HEK293 (cell line): ENCODE measurements at regions not wholly inside any gene's neighbourhood (a gene's known extent, or its start where the extent isn't known, plus 50 kb on each side); places are given as distances from the start of the nearest gene placed in this dataset.

Experiments
- BCL11A ChIP-seq: fragments of 450-650 bp; formaldehyde crosslinking; IDR thresholded peaks from 2 replicates; pipeline ENCODE4 v1.5.1; 2016; ENCODE audit warnings: low read depth, missing biosample characterization, missing genetic modification characterization
- GLI2 ChIP-seq: fragments of 450-650 bp; formaldehyde crosslinking; IDR thresholded peaks from 2 replicates; pipeline ENCODE4; 2017; ENCODE audit warnings: missing biosample characterization, missing genetic modification characterization, low read depth, borderline replicate concordance
- GLIS1 ChIP-seq: fragments of 450-650 bp; formaldehyde crosslinking; IDR thresholded peaks from 2 replicates; pipeline ENCODE4 v1.5.1; 2016; ENCODE audit warnings: missing biosample characterization, missing genetic modification characterization
- KLF16 ChIP-seq: fragments of 450-650 bp; formaldehyde crosslinking; IDR thresholded peaks from 2 replicates; pipeline ENCODE4 v1.5.1; 2017; ENCODE audit warnings: missing biosample characterization, missing genetic modification characterization
- KLF8 ChIP-seq: fragments of 450-650 bp; formaldehyde crosslinking; IDR thresholded peaks from 2 replicates; pipeline ENCODE4 v1.5.1; 2016; ENCODE audit warnings: missing biosample characterization, missing genetic modification characterization
- SALL2 ChIP-seq: fragments of 450-650 bp; formaldehyde crosslinking; IDR thresholded peaks from 2 replicates; pipeline ENCODE4 v1.5.0; 2017; ENCODE audit warnings: missing biosample characterization, mild to moderate bottlenecking, missing genetic modification characterization, borderline replicate concordance
- SP2 ChIP-seq: fragments of 450-650 bp; formaldehyde crosslinking; IDR thresholded peaks from 2 replicates; pipeline ENCODE4 v1.5.1; 2016; ENCODE audit warnings: missing biosample characterization, missing genetic modification characterization
- SP3 ChIP-seq: fragments of 450-650 bp; formaldehyde crosslinking; IDR thresholded peaks from 2 replicates; pipeline ENCODE4 v1.5.1; 2016; ENCODE audit warnings: missing biosample characterization, missing genetic modification characterization
- WT1 ChIP-seq: fragments of 450-650 bp; formaldehyde crosslinking; IDR thresholded peaks from 2 replicates; pipeline ENCODE4 v1.5.1; 2016; ENCODE audit warnings: missing biosample characterization, missing genetic modification characterization
- ZBTB48 ChIP-seq: fragments of 450-650 bp; formaldehyde crosslinking; IDR thresholded peaks from 2 replicates; pipeline ENCODE4 v1.5.1; 2016; ENCODE audit warnings: missing biosample characterization, missing genetic modification characterization
- ZBTB8A ChIP-seq: fragments of 450-650 bp; formaldehyde crosslinking; IDR thresholded peaks from 2 replicates; pipeline ENCODE4 v1.5.1; 2016; ENCODE audit warnings: missing biosample characterization, missing genetic modification characterization
- ZFP37 ChIP-seq: fragments of 450-650 bp; formaldehyde crosslinking; IDR thresholded peaks from 2 replicates; pipeline ENCODE4 v1.5.1; 2016; ENCODE audit warnings: missing biosample characterization, missing genetic modification characterization
- ZNF169 ChIP-seq: fragments of 450-650 bp; formaldehyde crosslinking; IDR thresholded peaks from 2 replicates; pipeline ENCODE4 v1.5.1; 2016; ENCODE audit warnings: missing biosample characterization, missing genetic modification characterization
- ZNF175 ChIP-seq: fragments of 450-650 bp; formaldehyde crosslinking; IDR thresholded peaks from 2 replicates; pipeline ENCODE4 v1.5.1; 2016; ENCODE audit warnings: missing biosample characterization, missing genetic modification characterization
- ZNF274 ChIP-seq, 2 experiments: fragments of 200-500 bp in 1 of 2; fragments of 450-650 bp in 1 of 2; sonication (Bioruptor generic) in 1 of 2; formaldehyde crosslinking in 1 of 2; IDR thresholded peaks; 2 replicates each; pipeline versions ENCODE4 v1.5.1 to v1.6.1; 2014 to 2016; ENCODE audit warnings: borderline replicate concordance in 1 of 2, inconsistent platforms in 1 of 2, low read length in 1 of 2, missing biosample characterization in 1 of 2, missing genetic modification characterization in 1 of 2
- ZNF302 ChIP-seq: fragments of 450-650 bp; formaldehyde crosslinking; IDR thresholded peaks from 2 replicates; pipeline ENCODE4 v1.5.1; 2016; ENCODE audit warnings: missing biosample characterization, missing genetic modification characterization, low read depth
- ZNF366 ChIP-seq: fragments of 450-650 bp; formaldehyde crosslinking; conservative IDR thresholded peaks from 2 replicates; pipeline ENCODE4 v1.5.1; 2016; ENCODE audit warnings: missing biosample characterization, missing genetic modification characterization
- ZNF37A ChIP-seq: fragments of 450-650 bp; IDR thresholded peaks from 2 replicates; pipeline ENCODE4 v1.5.1; 2018; ENCODE audit warnings: missing biosample characterization, missing genetic modification characterization
- ZNF433 ChIP-seq: fragments of 450-650 bp; formaldehyde crosslinking; IDR thresholded peaks from 2 replicates; pipeline ENCODE4 v1.5.1; 2016; ENCODE audit warnings: missing biosample characterization, missing genetic modification characterization, low read depth
- ZNF48 ChIP-seq: fragments of 450-650 bp; formaldehyde crosslinking; IDR thresholded peaks from 2 replicates; pipeline ENCODE4 v1.5.1; 2016; ENCODE audit warnings: missing biosample characterization, missing genetic modification characterization
- ZNF629 ChIP-seq: fragments of 450-650 bp; formaldehyde crosslinking; IDR thresholded peaks from 2 replicates; pipeline ENCODE4 v1.5.1; 2017; ENCODE audit warnings: missing biosample characterization, missing genetic modification characterization
- ZNF660 ChIP-seq: fragments of 450-650 bp; IDR thresholded peaks from 2 replicates; pipeline ENCODE4 v1.5.1; 2018; ENCODE audit warnings: missing biosample characterization, mild to moderate bottlenecking, missing genetic modification characterization
- TF ChIP-seq, protein P1 (sequence below): fragments of 450-650 bp; formaldehyde crosslinking; IDR thresholded peaks from 2 replicates; pipeline ENCODE4 v1.5.1; 2016; ENCODE audit warnings: missing biosample characterization, missing genetic modification characterization
- TF ChIP-seq, protein P2 (sequence below): fragments of 450-650 bp; formaldehyde crosslinking; IDR thresholded peaks from 2 replicates; pipeline ENCODE4 v1.5.1; 2016; ENCODE audit warnings: missing biosample characterization, missing genetic modification characterization
- TF ChIP-seq, protein P3 (sequence below): fragments of 450-650 bp; formaldehyde crosslinking; IDR thresholded peaks from 2 replicates; pipeline ENCODE4 v1.5.1; 2016; ENCODE audit warnings: missing biosample characterization, missing genetic modification characterization
- TF ChIP-seq, protein P4 (sequence below): fragments of 450-650 bp; formaldehyde crosslinking; IDR thresholded peaks from 2 replicates; pipeline ENCODE4 v1.5.1; 2017; ENCODE audit warnings: missing biosample characterization, mild to moderate bottlenecking, missing genetic modification characterization, moderate library complexity
- TF ChIP-seq, protein P5 (sequence below): fragments of 450-650 bp; formaldehyde crosslinking; IDR thresholded peaks from 2 replicates; pipeline ENCODE4 v1.5.1; 2016; ENCODE audit warnings: missing biosample characterization, missing genetic modification characterization
- TF ChIP-seq, protein P6 (sequence below): fragments of 450-650 bp; formaldehyde crosslinking; IDR thresholded peaks from 2 replicates; pipeline ENCODE4 v1.5.1; 2016; ENCODE audit warnings: missing biosample characterization, missing genetic modification characterization
- TF ChIP-seq, protein P7 (sequence below): fragments of 450-650 bp; formaldehyde crosslinking; IDR thresholded peaks from 2 replicates; pipeline ENCODE4 v1.5.1; 2016; ENCODE audit warnings: missing biosample characterization, missing genetic modification characterization

DNA sequence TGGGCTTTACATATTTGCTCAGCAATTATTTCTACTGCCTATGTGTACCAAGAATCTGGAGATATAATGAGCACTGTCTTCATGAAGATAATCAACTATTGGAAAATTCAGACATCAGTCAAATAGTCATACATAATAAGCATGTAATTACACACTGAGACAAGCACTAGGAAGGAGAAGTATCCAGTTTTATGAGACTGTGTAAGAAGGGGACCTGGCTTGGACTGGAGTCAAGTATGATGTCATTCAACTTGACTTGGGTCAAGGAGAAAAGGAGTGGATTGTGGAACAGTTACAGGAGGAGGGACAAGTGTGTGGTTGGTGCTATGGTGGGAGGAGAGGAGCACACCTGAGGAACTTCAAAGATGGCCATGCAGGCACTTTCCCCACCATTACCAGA, 419.8 kb upstream of the TRIB2 start (continued):
- TF ChIP-seq ZBTB8A = no peak
- TF ChIP-seq ZNF660 (tag by site-specific recombination) = peak; percentile 94
- TF ChIP-seq, protein P1, sequence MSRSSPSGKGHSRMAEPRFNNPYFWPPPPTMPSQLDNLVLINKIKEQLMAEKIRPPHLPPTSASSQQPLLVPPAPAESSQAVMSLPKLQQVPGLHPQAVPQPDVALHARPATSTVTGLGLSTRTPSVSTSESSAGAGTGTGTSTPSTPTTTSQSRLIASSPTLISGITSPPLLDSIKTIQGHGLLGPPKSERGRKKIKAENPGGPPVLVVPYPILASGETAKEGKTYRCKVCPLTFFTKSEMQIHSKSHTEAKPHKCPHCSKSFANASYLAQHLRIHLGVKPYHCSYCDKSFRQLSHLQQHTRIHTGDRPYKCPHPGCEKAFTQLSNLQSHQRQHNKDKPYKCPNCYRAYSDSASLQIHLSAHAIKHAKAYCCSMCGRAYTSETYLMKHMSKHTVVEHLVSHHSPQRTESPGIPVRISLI (tag by site-specific recombination) = peak; percentile 54; the same call in 1 of the 2 replicates
- TF ChIP-seq SALL2 = no peak
- TF ChIP-seq, protein P2, sequence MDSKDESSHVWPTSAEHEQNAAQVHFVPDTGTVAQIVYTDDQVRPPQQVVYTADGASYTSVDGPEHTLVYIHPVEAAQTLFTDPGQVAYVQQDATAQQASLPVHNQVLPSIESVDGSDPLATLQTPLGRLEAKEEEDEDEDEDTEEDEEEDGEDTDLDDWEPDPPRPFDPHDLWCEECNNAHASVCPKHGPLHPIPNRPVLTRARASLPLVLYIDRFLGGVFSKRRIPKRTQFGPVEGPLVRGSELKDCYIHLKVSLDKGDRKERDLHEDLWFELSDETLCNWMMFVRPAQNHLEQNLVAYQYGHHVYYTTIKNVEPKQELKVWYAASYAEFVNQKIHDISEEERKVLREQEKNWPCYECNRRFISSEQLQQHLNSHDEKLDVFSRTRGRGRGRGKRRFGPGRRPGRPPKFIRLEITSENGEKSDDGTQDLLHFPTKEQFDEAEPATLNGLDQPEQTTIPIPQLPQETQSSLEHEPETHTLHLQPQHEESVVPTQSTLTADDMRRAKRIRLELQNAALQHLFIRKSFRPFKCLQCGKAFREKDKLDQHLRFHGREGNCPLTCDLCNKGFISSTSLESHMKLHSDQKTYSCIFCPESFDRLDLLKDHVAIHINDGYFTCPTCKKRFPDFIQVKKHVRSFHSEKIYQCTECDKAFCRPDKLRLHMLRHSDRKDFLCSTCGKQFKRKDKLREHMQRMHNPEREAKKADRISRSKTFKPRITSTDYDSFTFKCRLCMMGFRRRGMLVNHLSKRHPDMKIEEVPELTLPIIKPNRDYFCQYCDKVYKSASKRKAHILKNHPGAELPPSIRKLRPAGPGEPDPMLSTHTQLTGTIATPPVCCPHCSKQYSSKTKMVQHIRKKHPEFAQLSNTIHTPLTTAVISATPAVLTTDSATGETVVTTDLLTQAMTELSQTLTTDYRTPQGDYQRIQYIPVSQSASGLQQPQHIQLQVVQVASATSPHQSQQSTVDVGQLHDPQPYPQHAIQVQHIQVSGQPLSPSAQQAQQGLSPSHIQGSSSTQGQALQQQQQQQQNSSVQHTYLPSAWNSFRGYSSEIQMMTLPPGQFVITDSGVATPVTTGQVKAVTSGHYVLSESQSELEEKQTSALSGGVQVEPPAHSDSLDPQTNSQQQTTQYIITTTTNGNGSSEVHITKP (tag by site-specific recombination) = peak; percentile 32; the same call in 1 of the 2 replicates
- TF ChIP-seq ZNF629 (tag by site-specific recombination) = peak; percentile 88
- no peak for TF ChIP-seq ZNF274 (IDR thresholded peaks at IDR 0.05; ENCODE audit: low read length)
- TF ChIP-seq ZNF274 (tag by site-specific recombination; IDR thresholded peaks at IDR 0.05; ENCODE audit: borderline replicate concordance) = no peak
- no peak for TF ChIP-seq ZNF169
- peak; percentile 86 for TF ChIP-seq ZNF366 (tag by site-specific recombination)
- TF ChIP-seq, protein P3, sequence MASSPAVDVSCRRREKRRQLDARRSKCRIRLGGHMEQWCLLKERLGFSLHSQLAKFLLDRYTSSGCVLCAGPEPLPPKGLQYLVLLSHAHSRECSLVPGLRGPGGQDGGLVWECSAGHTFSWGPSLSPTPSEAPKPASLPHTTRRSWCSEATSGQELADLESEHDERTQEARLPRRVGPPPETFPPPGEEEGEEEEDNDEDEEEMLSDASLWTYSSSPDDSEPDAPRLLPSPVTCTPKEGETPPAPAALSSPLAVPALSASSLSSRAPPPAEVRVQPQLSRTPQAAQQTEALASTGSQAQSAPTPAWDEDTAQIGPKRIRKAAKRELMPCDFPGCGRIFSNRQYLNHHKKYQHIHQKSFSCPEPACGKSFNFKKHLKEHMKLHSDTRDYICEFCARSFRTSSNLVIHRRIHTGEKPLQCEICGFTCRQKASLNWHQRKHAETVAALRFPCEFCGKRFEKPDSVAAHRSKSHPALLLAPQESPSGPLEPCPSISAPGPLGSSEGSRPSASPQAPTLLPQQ (tag by site-specific recombination) = peak; percentile 73
- TF ChIP-seq SP3 (tag by site-specific recombination) = 0 out of 2 replicates have a peak, but pooled peaks have one; percentile 47
- no peak for TF ChIP-seq ZNF175 (tag by site-specific recombination)
- TF ChIP-seq ZNF48 (tag by site-specific recombination) = no peak
- TF ChIP-seq, protein P4, sequence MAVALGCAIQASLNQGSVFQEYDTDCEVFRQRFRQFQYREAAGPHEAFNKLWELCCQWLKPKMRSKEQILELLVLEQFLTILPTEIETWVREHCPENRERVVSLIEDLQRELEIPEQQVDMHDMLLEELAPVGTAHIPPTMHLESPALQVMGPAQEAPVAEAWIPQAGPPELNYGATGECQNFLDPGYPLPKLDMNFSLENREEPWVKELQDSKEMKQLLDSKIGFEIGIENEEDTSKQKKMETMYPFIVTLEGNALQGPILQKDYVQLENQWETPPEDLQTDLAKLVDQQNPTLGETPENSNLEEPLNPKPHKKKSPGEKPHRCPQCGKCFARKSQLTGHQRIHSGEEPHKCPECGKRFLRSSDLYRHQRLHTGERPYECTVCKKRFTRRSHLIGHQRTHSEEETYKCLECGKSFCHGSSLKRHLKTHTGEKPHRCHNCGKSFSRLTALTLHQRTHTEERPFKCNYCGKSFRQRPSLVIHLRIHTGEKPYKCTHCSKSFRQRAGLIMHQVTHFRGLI (tag by site-specific recombination) = no peak
- 0 out of 2 replicates have a peak, but pooled peaks have one; percentile 14 for TF ChIP-seq GLI2 (tag by site-specific recombination)
- no peak for TF ChIP-seq ZBTB48 (tag by site-specific recombination)
- TF ChIP-seq GLIS1 = peak; percentile 41; the same call in 1 of the 2 replicates
- TF ChIP-seq SP2 (tag by site-specific recombination) = peak; percentile 28; the same call in 1 of the 2 replicates
- TF ChIP-seq ZFP37 (tag by site-specific recombination) = peak; percentile 65; the same call in 1 of the 2 replicates
- TF ChIP-seq ZNF37A = no peak
- 0 out of 2 replicates have a peak, but pooled peaks have one; percentile 64 for TF ChIP-seq KLF16 (tag by site-specific recombination)
- TF ChIP-seq KLF8 (tag by site-specific recombination) = peak; percentile 69
- TF ChIP-seq, protein P5, sequence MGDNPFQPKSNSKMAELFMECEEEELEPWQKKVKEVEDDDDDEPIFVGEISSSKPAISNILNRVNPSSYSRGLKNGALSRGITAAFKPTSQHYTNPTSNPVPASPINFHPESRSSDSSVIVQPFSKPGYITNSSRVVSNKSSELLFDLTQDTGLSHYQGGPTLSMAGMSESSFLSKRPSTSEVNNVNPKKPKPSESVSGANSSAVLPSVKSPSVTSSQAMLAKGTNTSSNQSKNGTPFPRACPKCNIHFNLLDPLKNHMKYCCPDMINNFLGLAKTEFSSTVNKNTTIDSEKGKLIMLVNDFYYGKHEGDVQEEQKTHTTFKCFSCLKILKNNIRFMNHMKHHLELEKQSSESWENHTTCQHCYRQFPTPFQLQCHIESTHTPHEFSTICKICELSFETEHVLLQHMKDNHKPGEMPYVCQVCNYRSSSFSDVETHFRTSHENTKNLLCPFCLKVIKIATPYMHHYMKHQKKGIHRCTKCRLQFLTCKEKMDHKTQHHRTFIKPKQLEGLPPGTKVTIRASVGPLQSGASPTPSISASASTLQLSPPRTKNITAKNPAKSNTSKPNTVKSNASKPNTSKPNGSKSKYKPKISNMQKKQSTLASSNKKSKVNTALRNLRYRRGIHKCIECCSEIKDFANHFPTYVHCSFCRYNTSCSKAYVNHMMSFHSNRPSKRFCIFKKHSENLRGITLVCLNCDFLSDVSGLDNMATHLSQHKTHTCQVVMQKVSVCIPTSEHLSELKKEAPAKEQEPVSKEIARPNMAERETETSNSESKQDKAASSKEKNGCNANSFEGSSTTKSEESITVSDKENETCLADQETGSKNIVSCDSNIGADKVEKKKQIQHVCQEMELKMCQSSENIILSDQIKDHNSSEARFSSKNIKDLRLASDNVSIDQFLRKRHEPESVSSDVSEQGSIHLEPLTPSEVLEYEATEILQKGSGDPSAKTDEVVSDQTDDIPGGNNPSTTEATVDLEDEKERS (tag by site-specific recombination) = no peak
- TF ChIP-seq WT1 (tag by site-specific recombination) = peak; percentile 67; the same call in 1 of the 2 replicates
- no peak for TF ChIP-seq ZNF433 (tag by site-specific recombination)
- TF ChIP-seq BCL11A (tag by site-specific recombination) = no peak
- no peak for TF ChIP-seq ZNF302 (tag by site-specific recombination)
- TF ChIP-seq, protein P6, sequence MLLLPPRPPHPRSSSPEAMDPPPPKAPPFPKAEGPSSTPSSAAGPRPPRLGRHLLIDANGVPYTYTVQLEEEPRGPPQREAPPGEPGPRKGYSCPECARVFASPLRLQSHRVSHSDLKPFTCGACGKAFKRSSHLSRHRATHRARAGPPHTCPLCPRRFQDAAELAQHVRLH (tag by site-specific recombination) = no peak
- TF ChIP-seq, protein P7, sequence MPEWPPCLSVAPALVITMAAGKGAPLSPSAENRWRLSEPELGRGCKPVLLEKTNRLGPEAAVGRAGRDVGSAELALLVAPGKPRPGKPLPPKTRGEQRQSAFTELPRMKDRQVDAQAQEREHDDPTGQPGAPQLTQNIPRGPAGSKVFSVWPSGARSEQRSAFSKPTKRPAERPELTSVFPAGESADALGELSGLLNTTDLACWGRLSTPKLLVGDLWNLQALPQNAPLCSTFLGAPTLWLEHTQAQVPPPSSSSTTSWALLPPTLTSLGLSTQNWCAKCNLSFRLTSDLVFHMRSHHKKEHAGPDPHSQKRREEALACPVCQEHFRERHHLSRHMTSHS (tag by site-specific recombination) = no peak
